ENCODE measurements at regions not wholly inside any gene's neighbourhood (a gene's known extent, or its start where the extent isn't known, plus 50 kb on each side); places are given as distances from the start of the nearest gene placed in this dataset.

DNA sequence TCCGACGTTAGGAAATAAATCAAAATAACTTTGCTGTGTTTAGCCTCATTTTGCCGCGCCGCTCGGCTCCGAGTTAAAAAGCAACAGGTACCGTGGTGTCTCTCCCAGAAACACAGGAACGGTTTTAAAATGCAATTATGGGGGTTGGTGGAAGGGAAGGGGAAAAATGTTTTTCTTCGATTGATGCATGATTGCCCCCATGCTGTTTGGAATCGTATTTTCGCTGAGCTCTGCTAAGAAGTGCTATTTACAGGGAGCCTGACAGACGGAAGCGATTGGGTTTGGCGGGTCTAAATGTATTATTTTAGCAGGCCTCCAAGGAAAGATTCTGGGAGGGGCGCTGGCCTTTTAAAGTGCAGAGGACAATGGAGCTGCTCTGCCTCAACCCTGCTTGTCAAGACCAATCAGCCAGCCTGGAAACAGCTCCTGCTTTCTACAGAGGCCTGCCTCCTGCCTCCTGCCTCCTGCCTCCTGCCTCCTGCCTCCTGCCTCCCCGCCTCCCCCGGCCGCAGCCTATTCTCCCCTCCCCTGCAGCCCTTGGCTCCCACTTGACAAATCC lies 156.7 kb upstream of the TLE3 start:
- TF ChIP-seq CTCF (IDR thresholded peaks at IDR 0.05 in 2 of 3, conservative IDR thresholded peaks at IDR 0.05 in 1 of 3; ENCODE audit: borderline replicate concordance in 1 of 3, insufficient read depth in 1 of 3, low read depth in 2 of 3, low read length in 2 of 3) (no peak), SRF (IDR thresholded peaks at IDR 0.05; ENCODE audit: low read depth) (no peak), TCF7L2 (IDR thresholded peaks at IDR 0.05; ENCODE audit: borderline replicate concordance, extremely low read depth, insufficient read depth, insufficient read length) (no peak), EZH2phosphoT487 (IDR thresholded peaks at IDR 0.05; ENCODE audit: borderline replicate concordance) (no peak), POLR2AphosphoS5 (IDR thresholded peaks at IDR 0.05; ENCODE audit: low read depth, low read length) (no peak), ZNF274 (IDR thresholded peaks at IDR 0.05; ENCODE audit: low read depth, low read length) (no peak), POLR2A (IDR thresholded peaks at IDR 0.05; ENCODE audit: borderline replicate concordance, extremely low read depth, insufficient read depth, insufficient read length) (no peak), MAX (IDR thresholded peaks at IDR 0.05) (no peak), YY1 (IDR thresholded peaks at IDR 0.05; ENCODE audit: extremely low read depth, insufficient replicate concordance, low read depth, low read length) (no peak)
